HepG2 (cell line): ENCODE measurements at regions not wholly inside any gene's neighbourhood (a gene's known extent, or its start where the extent isn't known, plus 50 kb on each side); places are given as distances from the start of the nearest gene placed in this dataset.

Experiments
- ATAC-seq: fragments of 200-7000 bp; cut with Tn5 transposase; 3 replicates; pipeline ENCODE4 v1.9.1; 2020; ENCODE audit warnings: mild to moderate bottlenecking, moderate library complexity
- BruUV-seq: library from RNA; stranded (reverse); fragments of 400-500 nt; replicated peaks from 2 replicates; lab custom pipeline; 2021; lab: Mats Ljungman, UMichigan
- CTCF ChIA-PET: fragments of 300-600 bp; formaldehyde crosslinking; extraction: SDS; loops from one replicate; lab custom pipeline; 2021; ENCODE audit warnings: low total read pairs, inconsistent platforms, low intra/inter-chr PET ratio; lab: Yijun Ruan, JAX
- POLR2A ChIA-PET: fragments of 350-600 bp; sonication (Branson Sonifier 250); formaldehyde crosslinking; loops from one replicate; lab custom pipeline; 2020; ENCODE audit warnings: antibody characterized with exemption, inconsistent platforms; lab: Yijun Ruan, JAX
- DNase-seq: peaks from one replicate; pipeline ENCODE4 v3.0.0-alpha.2; 2015; ENCODE audit warnings: low spot score
- FAIRE-seq: peaks from 3 replicates; lab custom pipeline; 2011; peaks lifted over from hg19 to GRCh38; lab: Jason Lieb, UNC
- H2AFZ ChIP-seq: one replicate; pipeline ENCODE4 v1.6.1; 2011; ENCODE audit warnings: low read length, inconsistent platforms
- H3K27ac ChIP-seq: fragments of 300-600 bp; 3 replicates; pipeline ENCODE4 v1.8.0; 2011; ENCODE audit warnings: mixed run types, mild to moderate bottlenecking, mixed read lengths, low read length, inconsistent platforms; ENCODE audit not compliant: insufficient read depth; ENCODE audit errors: extremely low read length
- H3K27me3 ChIP-seq, 2 experiments: fragments of 200-600 bp in 1 of 2; 2 replicates in 1 of 2; 3 replicates in 1 of 2; pipeline versions ENCODE4 v1.6.0 to v1.8.0; 2011; ENCODE audit warnings: low read length in 2 of 2, mild to moderate bottlenecking in 2 of 2, moderate library complexity in 2 of 2, inconsistent platforms in 1 of 2; ENCODE audit not compliant: insufficient read depth in 2 of 2, control insufficient read depth in 1 of 2
- H3K36me3 ChIP-seq, 2 experiments: fragments of 200-600 bp in 1 of 2; replicated peaks in 1 of 2; 2 replicates in 1 of 2; 3 replicates in 1 of 2; pipeline versions ENCODE4 v1.5.1 to v1.8.0; 2011; ENCODE audit warnings: low read length in 2 of 2, inconsistent platforms in 1 of 2; ENCODE audit not compliant: insufficient read depth in 2 of 2, control insufficient read depth in 1 of 2
- H3K4me1 ChIP-seq: 2 replicates; pipeline ENCODE4 v1.5.1; 2012; ENCODE audit warnings: low read length, inconsistent platforms; ENCODE audit not compliant: insufficient read depth
- H3K4me2 ChIP-seq: 2 replicates; pipeline ENCODE4 v1.6.0; 2011; ENCODE audit warnings: low read depth, low read length, inconsistent platforms
- H3K4me3 ChIP-seq, 3 experiments: fragments of 200-600 bp in 1 of 3; sonication (generic), shearing (Covaris generic) in 1 of 3; replicated peaks in 1 of 3; 2 replicates each; pipeline ENCODE4 v1.5.1; 2011 to 2016; ENCODE audit warnings: low read length in 3 of 3, inconsistent platforms in 2 of 3, low read depth in 2 of 3, mild to moderate bottlenecking in 2 of 3, control low read depth in 1 of 3, mixed read lengths in 1 of 3; ENCODE audit not compliant: insufficient read depth in 1 of 3
- H3K79me2 ChIP-seq: one replicate; pipeline ENCODE4 v1.6.1; 2011; ENCODE audit warnings: low read length, inconsistent platforms; ENCODE audit not compliant: insufficient read depth
- H3K9ac ChIP-seq: 2 replicates; pipeline ENCODE4 v1.6.0; 2011; ENCODE audit warnings: mild to moderate bottlenecking, low read depth, low read length, inconsistent platforms; ENCODE audit not compliant: insufficient read depth
- H3K9me3 ChIP-seq: 2 replicates; pipeline ENCODE4 v1.5.1; 2012; ENCODE audit warnings: mild to moderate bottlenecking, low read length
- H4K20me1 ChIP-seq: 2 replicates; pipeline ENCODE4 v1.6.0; 2011; ENCODE audit warnings: inconsistent platforms, mild to moderate bottlenecking, low read length, moderate library complexity; ENCODE audit not compliant: insufficient read depth
- CSRNP1 ChIP-seq: sonication (generic); formaldehyde crosslinking; IDR thresholded peaks from 2 replicates; pipeline ENCODE4 v1.8.1; 2023; ENCODE audit warnings: mild to moderate bottlenecking, missing genetic modification reagents
- FOXJ3 ChIP-seq: sonication (generic); formaldehyde crosslinking; IDR thresholded peaks from 2 replicates; pipeline ENCODE4 v1.4.0; 2020; ENCODE audit warnings: missing genetic modification reagents, mild to moderate bottlenecking, borderline replicate concordance
- HOXD1 ChIP-seq: sonication (generic); formaldehyde crosslinking; IDR thresholded peaks from 2 replicates; pipeline ENCODE4 v1.5.0; 2020; ENCODE audit warnings: missing genetic modification reagents
- JUNB ChIP-seq: sonication (generic); formaldehyde crosslinking; IDR thresholded peaks from 2 replicates; pipeline ENCODE4 v1.8.0; 2022; ENCODE audit warnings: missing genetic modification reagents, mild to moderate bottlenecking, borderline replicate concordance
- NFIC ChIP-seq: IDR thresholded peaks from 2 replicates; pipeline ENCODE4 v1.6.1; 2012; ENCODE audit warnings: mild to moderate bottlenecking, low read length, inconsistent platforms
- SMC3 ChIP-seq: IDR thresholded peaks from 2 replicates; pipeline ENCODE4 v1.6.1; 2011; ENCODE audit warnings: low read length, improper control_type of control experiment
- ZNF10 ChIP-seq: sonication (generic); formaldehyde crosslinking; IDR thresholded peaks from 2 replicates; pipeline ENCODE4 v1.4.0; 2020; ENCODE audit warnings: mild to moderate bottlenecking, low read depth, missing genetic modification reagents, borderline replicate concordance
- ZNF205 ChIP-seq: IDR thresholded peaks from 2 replicates; pipeline ENCODE4 v1.6.1; 2018; ENCODE audit warnings: missing biosample characterization, missing genetic modification reagents
- ZNF253 ChIP-seq: sonication (generic); formaldehyde crosslinking; IDR thresholded peaks from 2 replicates; pipeline ENCODE4 v1.8.0; 2022; ENCODE audit warnings: mild to moderate bottlenecking, missing genetic modification reagents, borderline replicate concordance
- ZNF263 ChIP-seq: sonication (generic); formaldehyde crosslinking; IDR thresholded peaks from 2 replicates; pipeline ENCODE4 v1.4.0; 2020; ENCODE audit warnings: missing genetic modification reagents
- ZNF292 ChIP-seq: sonication (generic); formaldehyde crosslinking; IDR thresholded peaks from 2 replicates; pipeline ENCODE4 v1.8.1; 2022; ENCODE audit warnings: mild to moderate bottlenecking, low read depth, missing genetic modification reagents, borderline replicate concordance
- ZNF547 ChIP-seq: sonication (generic); formaldehyde crosslinking; IDR thresholded peaks from 2 replicates; pipeline ENCODE4 v1.5.1; 2020; ENCODE audit warnings: mild to moderate bottlenecking, missing genetic modification reagents
- ZNF556 ChIP-seq: sonication (generic); formaldehyde crosslinking; IDR thresholded peaks from 2 replicates; pipeline ENCODE4 v1.4.0; 2020; ENCODE audit warnings: mild to moderate bottlenecking, missing genetic modification reagents, borderline replicate concordance
- ZNF792 ChIP-seq: IDR thresholded peaks from 2 replicates; pipeline ENCODE4 v1.6.1; 2016
- ZNF879 ChIP-seq: sonication (generic); formaldehyde crosslinking; IDR thresholded peaks from 2 replicates; pipeline ENCODE4 v1.8.1; 2023; ENCODE audit warnings: missing genetic modification reagents
- WGBS: methylation state at CpG from one replicate; pipeline ENCODE4 v1.1.6; 2017; ENCODE audit warnings: low lambda C conversion rate; 5-methylcytosine and 5-hydroxymethylcytosine counted together
- in situ Hi-C: cut with HindIII; loops from 2 replicates; pipeline ENCODE4 v1.10.0; 2017; ENCODE audit warnings: low pct_unique_long_range_greater_than_20kb; ENCODE audit not compliant: extremely low pct_ligation_motif_present
- intact Hi-C: fragments of 100-400 bp; cut with micrococcal nuclease; formaldehyde crosslinking; loops from one replicate; pipeline ENCODE4 v1.10.0; 2022; ENCODE audit not compliant: unreplicated experiment
- TF ChIP-seq, protein P1 (sequence below): sonication (generic); formaldehyde crosslinking; conservative IDR thresholded peaks from 2 replicates; pipeline ENCODE4 v1.4.0; 2020; ENCODE audit warnings: missing genetic modification reagents
- TF ChIP-seq, protein P2 (sequence below): sonication (generic); formaldehyde crosslinking; IDR thresholded peaks from 2 replicates; pipeline ENCODE4 v1.5.0; 2020; ENCODE audit warnings: mild to moderate bottlenecking, missing genetic modification reagents

- TF ChIP-seq CSRNP1 (CRISPR knock-in tag) (no peak), FOXJ3 (no peak), ZNF792 (CRISPR knock-in tag) (no peak), ZNF556 (no peak), ZNF205 (CRISPR knock-in tag) (no peak), NFIC (no peak), ZNF10 (CRISPR knock-in tag) (no peak), HOXD1 (CRISPR knock-in tag) (no peak)
- TF ChIP-seq, all 625 proteins: peak for 0
- Histone ChIP-seq H2AFZ (no peak overlapping the region), H3K4me1 (no peaks in the 10 kb centered on the region), H3K4me3 (no peak overlapping the region), H3K9ac (no peak overlapping the region), H3K4me2 (no peak overlapping the region), H4K20me1 (no peaks in the 10 kb centered on the region), H3K79me2 (no peaks in the 10 kb centered on the region), H3K27ac (no peak overlapping the region), H3K9me3 (no peaks in the 10 kb centered on the region), H3K36me3 (no peaks in the 10 kb centered on the region), H3K27me3 (no peaks in the 10 kb centered on the region)
- ATAC-seq, result no peak
- no peak for FAIRE-seq
- POLR2A ChIA-PET, result no interaction called here
- BruUV-seq, result no TSS peak
- CTCF ChIA-PET, result no interaction called here
- 0% methylated on average over 2 of the region's 4 CpGs for WGBS
- intact Hi-C loops (no loop called here), in situ Hi-C loops (no loop called here)
- no peak for DNase-seq
Measured at GRCh38 chrX:69010339-69010738, 154.9 kb downstream of the PJA1 start.

DNA sequence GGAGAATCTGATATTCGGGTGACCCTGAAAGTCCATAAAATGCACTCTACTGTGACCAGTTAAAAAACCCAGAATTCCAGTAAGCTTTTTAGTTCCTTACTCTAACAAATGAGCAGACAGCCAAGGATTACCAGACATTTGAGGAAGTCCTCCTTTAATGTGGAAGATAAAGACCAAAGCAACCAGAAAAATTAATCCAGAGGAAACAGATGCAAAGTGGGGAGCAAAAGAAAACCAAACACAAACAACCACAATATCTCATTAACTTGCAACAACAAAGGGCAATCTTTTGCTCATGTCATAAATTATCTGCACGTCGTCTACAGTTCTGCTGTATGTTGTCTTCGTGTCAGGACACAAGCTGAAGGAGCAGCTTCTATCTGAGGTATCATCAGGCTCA, 164.4 kb downstream of the PJA1 start:
- no peaks in the 10 kb centered on the region for H3K9me3 ChIP-seq
- H3K27me3 ChIP-seq, result no peaks in the 10 kb centered on the region
- H3K4me1 ChIP-seq, result peaks cover 8% of the 10 kb centered on the region; the same call in 1 of the 2 replicates
- ChIA-PET POLR2A (no interaction called here), CTCF (no interaction called here)
- no peak overlapping the region for H3K9ac ChIP-seq
- intact Hi-C loops (no loop called here), in situ Hi-C loops (no loop called here)
- no peaks in the 10 kb centered on the region for H3K36me3 ChIP-seq
- no peaks in the 10 kb centered on the region for H3K79me2 ChIP-seq
- H3K27ac ChIP-seq, result no peak overlapping the region
- FAIRE-seq, result no peak
- WGBS, result 0% methylated on average over 3 of the region's 4 CpGs
- no peaks in the 10 kb centered on the region for H4K20me1 ChIP-seq
- no peak for DNase-seq
- H2AFZ ChIP-seq, result no peak overlapping the region
- no peak for ATAC-seq
- no peak overlapping the region for H3K4me2 ChIP-seq
- no TSS peak for BruUV-seq
- H3K4me3 ChIP-seq, result no peak overlapping the region
- TF ChIP-seq SMC3 (no peak), ZNF263 (CRISPR knock-in tag) (no peak), ZNF547 (CRISPR knock-in tag) (no peak), ZNF253 (no peak), ZNF879 (CRISPR knock-in tag) (no peak), ZNF292 (no peak), JUNB (CRISPR knock-in tag) (no peak)
- TF ChIP-seq, protein P1, sequence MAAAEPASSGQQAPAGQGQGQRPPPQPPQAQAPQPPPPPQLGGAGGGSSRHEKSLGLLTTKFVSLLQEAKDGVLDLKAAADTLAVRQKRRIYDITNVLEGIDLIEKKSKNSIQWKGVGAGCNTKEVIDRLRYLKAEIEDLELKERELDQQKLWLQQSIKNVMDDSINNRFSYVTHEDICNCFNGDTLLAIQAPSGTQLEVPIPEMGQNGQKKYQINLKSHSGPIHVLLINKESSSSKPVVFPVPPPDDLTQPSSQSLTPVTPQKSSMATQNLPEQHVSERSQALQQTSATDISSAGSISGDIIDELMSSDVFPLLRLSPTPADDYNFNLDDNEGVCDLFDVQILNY (CRISPR knock-in tag), result no peak
- TF ChIP-seq, protein P2, sequence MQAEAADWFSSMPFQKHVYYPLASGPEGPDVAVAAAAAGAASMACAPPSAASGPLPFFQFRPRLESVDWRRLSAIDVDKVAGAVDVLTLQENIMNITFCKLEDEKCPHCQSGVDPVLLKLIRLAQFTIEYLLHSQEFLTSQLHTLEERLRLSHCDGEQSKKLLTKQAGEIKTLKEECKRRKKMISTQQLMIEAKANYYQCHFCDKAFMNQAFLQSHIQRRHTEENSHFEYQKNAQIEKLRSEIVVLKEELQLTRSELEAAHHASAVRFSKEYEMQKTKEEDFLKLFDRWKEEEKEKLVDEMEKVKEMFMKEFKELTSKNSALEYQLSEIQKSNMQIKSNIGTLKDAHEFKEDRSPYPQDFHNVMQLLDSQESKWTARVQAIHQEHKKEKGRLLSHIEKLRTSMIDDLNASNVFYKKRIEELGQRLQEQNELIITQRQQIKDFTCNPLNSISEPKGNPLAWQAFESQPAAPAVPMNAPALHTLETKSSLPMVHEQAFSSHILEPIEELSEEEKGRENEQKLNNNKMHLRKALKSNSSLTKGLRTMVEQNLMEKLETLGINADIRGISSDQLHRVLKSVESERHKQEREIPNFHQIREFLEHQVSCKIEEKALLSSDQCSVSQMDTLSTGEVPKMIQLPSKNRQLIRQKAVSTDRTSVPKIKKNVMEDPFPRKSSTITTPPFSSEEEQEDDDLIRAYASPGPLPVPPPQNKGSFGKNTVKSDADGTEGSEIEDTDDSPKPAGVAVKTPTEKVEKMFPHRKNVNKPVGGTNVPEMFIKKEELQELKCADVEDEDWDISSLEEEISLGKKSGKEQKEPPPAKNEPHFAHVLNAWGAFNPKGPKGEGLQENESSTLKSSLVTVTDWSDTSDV (CRISPR knock-in tag), result no peak
